SH-SY5Y (cell line): ENCODE measurements at regions not wholly inside any gene's neighbourhood (a gene's known extent, or its start where the extent isn't known, plus 50 kb on each side); places are given as distances from the start of the nearest gene placed in this dataset.

Experiments
- GATA2 ChIP-seq: IDR thresholded peaks from 2 replicates; pipeline ENCODE4 v1.6.1; 2011; ENCODE audit warnings: mild to moderate bottlenecking, low read depth, low read length
- GATA3 ChIP-seq: IDR thresholded peaks from 2 replicates; pipeline ENCODE4 v1.6.1; 2011; ENCODE audit warnings: low read depth, mild to moderate bottlenecking, low read length, moderate library complexity

GRCh38 chr7:49294611-49295010, 370.3 kb downstream of the CDC14C start:
- TF ChIP-seq GATA2 (no peak), GATA3 (no peak)
